GM12878 (cell line): ENCODE measurements at regions not wholly inside any gene's neighbourhood (a gene's known extent, or its start where the extent isn't known, plus 50 kb on each side); places are given as distances from the start of the nearest gene placed in this dataset.

Experiments
- ATAC-seq: fragments of 200-7000 bp; cut with Tn5 transposase; 3 replicates; pipeline ENCODE4 v1.9.1; 2020; ENCODE audit warnings: mild to moderate bottlenecking, moderate library complexity
- BruUV-seq: library from RNA; stranded (reverse); fragments of 400-500 nt; replicated peaks from 2 replicates; lab custom pipeline; 2021; lab: Mats Ljungman, UMichigan
- CTCF ChIA-PET: fragments of 300-600 bp; sonication (Branson Sonifier 250); formaldehyde crosslinking; extraction: SDS; loops from one replicate; lab custom pipeline; 2021; ENCODE audit warnings: inconsistent platforms; lab: Yijun Ruan, JAX
- POLR2A ChIA-PET: fragments of 350-600 bp; formaldehyde crosslinking; extraction: SDS; loops from one replicate; lab custom pipeline; 2021; ENCODE audit warnings: inconsistent platforms; lab: Charles Lee
- RAD21 ChIA-PET: fragments of 300-600 bp; sonication (Branson Sonifier 250); formaldehyde crosslinking; loops from one replicate; lab custom pipeline; 2023; ENCODE audit warnings: antibody characterized with exemption; ENCODE audit not compliant: unreplicated experiment; lab: Charles Lee
- SMC1A ChIA-PET: fragments of 300-600 bp; sonication (Branson Sonifier 250); formaldehyde crosslinking; loops from one replicate; lab custom pipeline; 2023; ENCODE audit not compliant: unreplicated experiment, uncharacterized antibody; lab: Charles Lee
- DNase-seq: peaks from one replicate; pipeline ENCODE4 v3.0.0-alpha.2; 2011; ENCODE audit warnings: low read depth, low spot score
- FAIRE-seq: peaks from 3 replicates; lab custom pipeline; 2011; peaks lifted over from hg19 to GRCh38; lab: Jason Lieb, UNC
- H2AFZ ChIP-seq: 2 replicates; pipeline ENCODE4 v1.6.0; 2011; ENCODE audit warnings: low read depth, low read length, control low read depth; ENCODE audit not compliant: control insufficient read depth
- H3K27ac ChIP-seq: 2 replicates; pipeline ENCODE4 v1.5.1; 2011; ENCODE audit warnings: control low read depth; ENCODE audit not compliant: control insufficient read depth, insufficient read depth
- H3K27me3 ChIP-seq, 2 experiments: replicated peaks in 1 of 2; 2 replicates each; pipeline versions ENCODE4 v1.6.0 to v1.6.1; 2011; ENCODE audit warnings: low read length in 1 of 2; ENCODE audit not compliant: control insufficient read depth in 2 of 2, insufficient read depth in 2 of 2
- H3K36me3 ChIP-seq, 2 experiments: 2 replicates each; pipeline ENCODE4 v1.5.1; 2011; ENCODE audit warnings: low read length in 1 of 2; ENCODE audit not compliant: control insufficient read depth in 2 of 2, insufficient read depth in 2 of 2
- H3K4me1 ChIP-seq: 2 replicates; pipeline ENCODE4 v1.6.1; 2011; ENCODE audit warnings: mild to moderate bottlenecking, low read length, moderate library complexity, mixed read lengths; ENCODE audit not compliant: control insufficient read depth, insufficient read depth
- H3K4me2 ChIP-seq: 2 replicates; pipeline ENCODE4 v1.6.0; 2011; ENCODE audit warnings: control low read depth; ENCODE audit not compliant: control insufficient read depth, insufficient read depth
- H3K4me3 ChIP-seq: fragments of 200-600 bp; sonication (generic); 2 replicates; pipeline ENCODE4 v1.5.1; 2016
- H3K79me2 ChIP-seq: 2 replicates; pipeline ENCODE4 v1.6.0; 2011; ENCODE audit warnings: low read length; ENCODE audit not compliant: control insufficient read depth, insufficient read depth
- H3K9ac ChIP-seq: 2 replicates; pipeline ENCODE4 v1.8.0; 2011; ENCODE audit warnings: low read length, control low read depth, mixed read lengths; ENCODE audit not compliant: control insufficient read depth, insufficient read depth
- H3K9me3 ChIP-seq: replicated peaks from 3 replicates; pipeline ENCODE4 v1.5.1; 2011; ENCODE audit warnings: mild to moderate bottlenecking, low read length; ENCODE audit not compliant: control insufficient read depth, insufficient read depth
- H4K20me1 ChIP-seq: 2 replicates; pipeline ENCODE4 v1.6.0; 2011; ENCODE audit not compliant: control insufficient read depth, insufficient read depth
- CBFB ChIP-seq: IDR thresholded peaks from 2 replicates; pipeline ENCODE4 v1.6.1; 2016; ENCODE audit warnings: antibody characterized with exemption, low read depth
- FOXM1 ChIP-seq: IDR thresholded peaks from 2 replicates; pipeline ENCODE4 v1.6.1; 2012; ENCODE audit warnings: low read depth, mild to moderate bottlenecking, inconsistent platforms, low read length, moderate library complexity
- NR2F1 ChIP-seq: fragments of 450-650 bp; conservative IDR thresholded peaks from 2 replicates; pipeline ENCODE4 v1.6.1; 2017; ENCODE audit warnings: mild to moderate bottlenecking
- SIX5 ChIP-seq: IDR thresholded peaks from 2 replicates; pipeline ENCODE4 v1.6.1; 2011; ENCODE audit warnings: mild to moderate bottlenecking, low read depth, low read length, moderate library complexity; ENCODE audit not compliant: severe bottlenecking
- SREBF1 ChIP-seq: IDR thresholded peaks from 2 replicates; pipeline ENCODE4 v1.6.1; 2012; ENCODE audit warnings: mild to moderate bottlenecking, low read length
- ZNF622 ChIP-seq: fragments of 450-650 bp; IDR thresholded peaks from 2 replicates; pipeline ENCODE4 v1.6.1; 2017; ENCODE audit warnings: mild to moderate bottlenecking, inconsistent platforms
- WGBS: methylation state at CpG from one replicate; pipeline ENCODE4 v1.1.6; 2016; ENCODE audit warnings: low lambda C conversion rate; ENCODE audit not compliant: insufficient replicate concordance, insufficient coverage; ENCODE audit errors: missing lambda C conversion rate; 5-methylcytosine and 5-hydroxymethylcytosine counted together
- in situ Hi-C: fragments of 300-500 bp; cut with MboI; formaldehyde crosslinking; loops from 9 replicates; pipeline ENCODE4 v1.14.3; 2018; ENCODE audit warnings: mixed read lengths
- intact Hi-C: fragments of 100-400 bp; cut with micrococcal nuclease; formaldehyde crosslinking; loops from one replicate; pipeline ENCODE4 v1.14.2; 2022; ENCODE audit not compliant: unreplicated experiment
- TF ChIP-seq, protein P1 (sequence below): fragments of 450-650 bp; IDR thresholded peaks from 2 replicates; pipeline ENCODE4 v1.6.1; 2017; ENCODE audit warnings: mild to moderate bottlenecking, moderate library complexity
- TF ChIP-seq, protein P2 (sequence below): fragments of 450-650 bp; formaldehyde crosslinking; IDR thresholded peaks from 2 replicates; pipeline ENCODE4 v1.4.0; 2020; ENCODE audit warnings: mild to moderate bottlenecking, moderate library complexity
- TF ChIP-seq, protein P3 (sequence below): fragments of 450-650 bp; IDR thresholded peaks from 2 replicates; pipeline ENCODE4 v1.6.1; 2018; ENCODE audit warnings: mild to moderate bottlenecking, low read depth, moderate library complexity; ENCODE audit not compliant: partially characterized antibody
- TF ChIP-seq, protein P4 (sequence below): fragments of 450-650 bp; IDR thresholded peaks from 2 replicates; pipeline ENCODE4 v1.6.1; 2018; ENCODE audit warnings: borderline replicate concordance, mild to moderate bottlenecking; ENCODE audit not compliant: partially characterized antibody

DNA sequence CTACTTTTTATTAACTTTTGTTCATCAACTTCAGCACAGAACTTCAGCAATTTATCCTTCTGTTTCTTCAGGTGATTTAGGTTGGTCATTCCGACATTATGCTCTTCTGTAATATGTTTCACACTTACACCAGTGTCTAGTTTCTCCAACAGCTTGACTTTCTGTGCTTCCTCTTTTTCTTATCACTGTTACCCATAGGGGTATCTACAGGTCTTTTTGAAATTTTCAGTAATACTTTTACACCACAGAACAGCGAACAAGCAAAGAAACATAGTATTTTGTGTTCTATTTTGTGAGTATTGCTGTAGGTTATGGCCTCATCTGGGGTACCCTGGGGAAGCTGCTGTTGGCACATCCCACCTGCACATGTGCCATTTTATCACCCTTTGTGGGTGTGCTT lies 260.7 kb downstream of the NSUN3 start (continued):
- TF ChIP-seq, protein P1, sequence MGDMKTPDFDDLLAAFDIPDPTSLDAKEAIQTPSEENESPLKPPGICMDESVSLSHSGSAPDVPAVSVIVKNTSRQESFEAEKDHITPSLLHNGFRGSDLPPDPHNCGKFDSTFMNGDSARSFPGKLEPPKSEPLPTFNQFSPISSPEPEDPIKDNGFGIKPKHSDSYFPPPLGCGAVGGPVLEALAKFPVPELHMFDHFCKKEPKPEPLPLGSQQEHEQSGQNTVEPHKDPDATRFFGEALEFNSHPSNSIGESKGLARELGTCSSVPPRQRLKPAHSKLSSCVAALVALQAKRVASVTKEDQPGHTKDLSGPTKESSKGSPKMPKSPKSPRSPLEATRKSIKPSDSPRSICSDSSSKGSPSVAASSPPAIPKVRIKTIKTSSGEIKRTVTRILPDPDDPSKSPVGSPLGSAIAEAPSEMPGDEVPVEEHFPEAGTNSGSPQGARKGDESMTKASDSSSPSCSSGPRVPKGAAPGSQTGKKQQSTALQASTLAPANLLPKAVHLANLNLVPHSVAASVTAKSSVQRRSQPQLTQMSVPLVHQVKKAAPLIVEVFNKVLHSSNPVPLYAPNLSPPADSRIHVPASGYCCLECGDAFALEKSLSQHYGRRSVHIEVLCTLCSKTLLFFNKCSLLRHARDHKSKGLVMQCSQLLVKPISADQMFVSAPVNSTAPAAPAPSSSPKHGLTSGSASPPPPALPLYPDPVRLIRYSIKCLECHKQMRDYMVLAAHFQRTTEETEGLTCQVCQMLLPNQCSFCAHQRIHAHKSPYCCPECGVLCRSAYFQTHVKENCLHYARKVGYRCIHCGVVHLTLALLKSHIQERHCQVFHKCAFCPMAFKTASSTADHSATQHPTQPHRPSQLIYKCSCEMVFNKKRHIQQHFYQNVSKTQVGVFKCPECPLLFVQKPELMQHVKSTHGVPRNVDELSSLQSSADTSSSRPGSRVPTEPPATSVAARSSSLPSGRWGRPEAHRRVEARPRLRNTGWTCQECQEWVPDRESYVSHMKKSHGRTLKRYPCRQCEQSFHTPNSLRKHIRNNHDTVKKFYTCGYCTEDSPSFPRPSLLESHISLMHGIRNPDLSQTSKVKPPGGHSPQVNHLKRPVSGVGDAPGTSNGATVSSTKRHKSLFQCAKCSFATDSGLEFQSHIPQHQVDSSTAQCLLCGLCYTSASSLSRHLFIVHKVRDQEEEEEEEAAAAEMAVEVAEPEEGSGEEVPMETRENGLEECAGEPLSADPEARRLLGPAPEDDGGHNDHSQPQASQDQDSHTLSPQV: no peak

DNA sequence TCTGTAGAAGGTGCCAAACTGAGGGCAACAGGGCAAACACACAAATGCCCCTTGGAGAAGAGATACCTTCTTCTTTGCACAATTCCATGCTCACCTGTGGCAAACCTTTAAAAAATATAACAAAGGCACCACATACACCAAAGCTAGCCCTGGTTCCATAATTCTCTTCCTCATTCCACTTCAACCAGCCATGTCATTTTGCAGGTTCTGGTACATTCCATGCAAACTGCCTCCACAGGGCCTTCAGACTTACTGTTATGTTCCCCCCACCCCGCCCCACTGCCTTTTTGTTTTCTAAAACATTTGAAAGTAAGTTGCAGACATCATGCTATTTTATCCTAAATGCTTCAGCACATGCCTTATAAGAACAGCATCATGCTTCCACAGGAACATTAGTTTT lies 269.0 kb downstream of the NSUN3 start:
- H3K9ac ChIP-seq: no peak overlapping the region
- ChIA-PET RAD21 (no interaction called here), SMC1A (no interaction called here), CTCF (no interaction called here), POLR2A (no interaction called here)
- ATAC-seq: no peak
- H3K4me3 ChIP-seq: no peak overlapping the region
- H3K36me3 ChIP-seq: no peaks in the 10 kb centered on the region
- no peak for DNase-seq
- FAIRE-seq: no peak
- intact Hi-C loops (no loop called here), in situ Hi-C loops (no loop called here)
- no peaks in the 10 kb centered on the region for H3K27me3 ChIP-seq
- H3K27ac ChIP-seq: no peak overlapping the region
- H3K79me2 ChIP-seq: no peaks in the 10 kb centered on the region
- no peak overlapping the region for H2AFZ ChIP-seq
- no TSS peak for BruUV-seq
- no peaks in the 10 kb centered on the region for H4K20me1 ChIP-seq
- no peaks in the 10 kb centered on the region for H3K4me1 ChIP-seq
- no peaks in the 10 kb centered on the region for H3K9me3 ChIP-seq
- H3K4me2 ChIP-seq: no peak overlapping the region
- 0% methylated on average over 1 of the region's 1 CpG for WGBS
- no peak for TF ChIP-seq NR2F1
- TF ChIP-seq, protein P2, sequence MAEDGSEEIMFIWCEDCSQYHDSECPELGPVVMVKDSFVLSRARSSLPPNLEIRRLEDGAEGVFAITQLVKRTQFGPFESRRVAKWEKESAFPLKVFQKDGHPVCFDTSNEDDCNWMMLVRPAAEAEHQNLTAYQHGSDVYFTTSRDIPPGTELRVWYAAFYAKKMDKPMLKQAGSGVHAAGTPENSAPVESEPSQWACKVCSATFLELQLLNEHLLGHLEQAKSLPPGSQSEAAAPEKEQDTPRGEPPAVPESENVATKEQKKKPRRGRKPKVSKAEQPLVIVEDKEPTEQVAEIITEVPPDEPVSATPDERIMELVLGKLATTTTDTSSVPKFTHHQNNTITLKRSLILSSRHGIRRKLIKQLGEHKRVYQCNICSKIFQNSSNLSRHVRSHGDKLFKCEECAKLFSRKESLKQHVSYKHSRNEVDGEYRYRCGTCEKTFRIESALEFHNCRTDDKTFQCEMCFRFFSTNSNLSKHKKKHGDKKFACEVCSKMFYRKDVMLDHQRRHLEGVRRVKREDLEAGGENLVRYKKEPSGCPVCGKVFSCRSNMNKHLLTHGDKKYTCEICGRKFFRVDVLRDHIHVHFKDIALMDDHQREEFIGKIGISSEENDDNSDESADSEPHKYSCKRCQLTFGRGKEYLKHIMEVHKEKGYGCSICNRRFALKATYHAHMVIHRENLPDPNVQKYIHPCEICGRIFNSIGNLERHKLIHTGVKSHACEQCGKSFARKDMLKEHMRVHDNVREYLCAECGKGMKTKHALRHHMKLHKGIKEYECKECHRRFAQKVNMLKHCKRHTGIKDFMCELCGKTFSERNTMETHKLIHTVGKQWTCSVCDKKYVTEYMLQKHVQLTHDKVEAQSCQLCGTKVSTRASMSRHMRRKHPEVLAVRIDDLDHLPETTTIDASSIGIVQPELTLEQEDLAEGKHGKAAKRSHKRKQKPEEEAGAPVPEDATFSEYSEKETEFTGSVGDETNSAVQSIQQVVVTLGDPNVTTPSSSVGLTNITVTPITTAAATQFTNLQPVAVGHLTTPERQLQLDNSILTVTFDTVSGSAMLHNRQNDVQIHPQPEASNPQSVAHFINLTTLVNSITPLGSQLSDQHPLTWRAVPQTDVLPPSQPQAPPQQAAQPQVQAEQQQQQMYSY: no peak
- TF ChIP-seq, protein P3, sequence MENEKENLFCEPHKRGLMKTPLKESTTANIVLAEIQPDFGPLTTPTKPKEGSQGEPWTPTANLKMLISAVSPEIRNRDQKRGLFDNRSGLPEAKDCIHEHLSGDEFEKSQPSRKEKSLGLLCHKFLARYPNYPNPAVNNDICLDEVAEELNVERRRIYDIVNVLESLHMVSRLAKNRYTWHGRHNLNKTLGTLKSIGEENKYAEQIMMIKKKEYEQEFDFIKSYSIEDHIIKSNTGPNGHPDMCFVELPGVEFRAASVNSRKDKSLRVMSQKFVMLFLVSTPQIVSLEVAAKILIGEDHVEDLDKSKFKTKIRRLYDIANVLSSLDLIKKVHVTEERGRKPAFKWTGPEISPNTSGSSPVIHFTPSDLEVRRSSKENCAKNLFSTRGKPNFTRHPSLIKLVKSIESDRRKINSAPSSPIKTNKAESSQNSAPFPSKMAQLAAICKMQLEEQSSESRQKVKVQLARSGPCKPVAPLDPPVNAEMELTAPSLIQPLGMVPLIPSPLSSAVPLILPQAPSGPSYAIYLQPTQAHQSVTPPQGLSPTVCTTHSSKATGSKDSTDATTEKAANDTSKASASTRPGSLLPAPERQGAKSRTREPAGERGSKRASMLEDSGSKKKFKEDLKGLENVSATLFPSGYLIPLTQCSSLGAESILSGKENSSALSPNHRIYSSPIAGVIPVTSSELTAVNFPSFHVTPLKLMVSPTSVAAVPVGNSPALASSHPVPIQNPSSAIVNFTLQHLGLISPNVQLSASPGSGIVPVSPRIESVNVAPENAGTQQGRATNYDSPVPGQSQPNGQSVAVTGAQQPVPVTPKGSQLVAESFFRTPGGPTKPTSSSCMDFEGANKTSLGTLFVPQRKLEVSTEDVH: no peak
- TF ChIP-seq CBFB: no peak
- TF ChIP-seq, protein P4, sequence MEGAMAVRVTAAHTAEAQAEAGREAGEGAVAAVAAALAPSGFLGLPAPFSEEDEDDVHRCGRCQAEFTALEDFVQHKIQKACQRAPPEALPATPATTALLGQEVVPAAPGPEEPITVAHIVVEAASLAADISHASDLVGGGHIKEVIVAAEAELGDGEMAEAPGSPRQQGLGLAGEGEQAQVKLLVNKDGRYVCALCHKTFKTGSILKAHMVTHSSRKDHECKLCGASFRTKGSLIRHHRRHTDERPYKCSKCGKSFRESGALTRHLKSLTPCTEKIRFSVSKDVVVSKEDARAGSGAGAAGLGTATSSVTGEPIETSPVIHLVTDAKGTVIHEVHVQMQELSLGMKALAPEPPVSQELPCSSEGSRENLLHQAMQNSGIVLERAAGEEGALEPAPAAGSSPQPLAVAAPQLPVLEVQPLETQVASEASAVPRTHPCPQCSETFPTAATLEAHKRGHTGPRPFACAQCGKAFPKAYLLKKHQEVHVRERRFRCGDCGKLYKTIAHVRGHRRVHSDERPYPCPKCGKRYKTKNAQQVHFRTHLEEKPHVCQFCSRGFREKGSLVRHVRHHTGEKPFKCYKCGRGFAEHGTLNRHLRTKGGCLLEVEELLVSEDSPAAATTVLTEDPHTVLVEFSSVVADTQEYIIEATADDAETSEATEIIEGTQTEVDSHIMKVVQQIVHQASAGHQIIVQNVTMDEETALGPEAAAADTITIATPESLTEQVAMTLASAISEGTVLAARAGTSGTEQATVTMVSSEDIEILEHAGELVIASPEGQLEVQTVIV: no peak
- TF ChIP-seq FOXM1: no peak
- no peak for TF ChIP-seq SIX5
- TF ChIP-seq ZNF622: no peak
- no peak for TF ChIP-seq SREBF1
